Gastrocnemius medialis (tissue), 4 donors: ENCODE measurements at regions not wholly inside any gene's neighbourhood (a gene's known extent, or its start where the extent isn't known, plus 50 kb on each side); places are given as distances from the start of the nearest gene placed in this dataset.

Source experiments
- POLR2A ChIP-seq, 2 donors: fragments of 450-650 bp; IDR thresholded peaks; one replicate each; pipeline ENCODE4 v1.6.1; 2017; ENCODE audit warnings: antibody characterized with exemption in 2 of 2, mild to moderate bottlenecking in 2 of 2, moderate library complexity in 2 of 2
- TF ChIP-seq, protein P1 (sequence below), 5 experiments: fragments of 450-650 bp in 3 of 5; fragments of 200-600 bp in 2 of 5; sonication (generic) in 2 of 5; IDR thresholded peaks in 4 of 5; conservative IDR thresholded peaks in 1 of 5; 1 replicate in 4 of 5; 2 replicates in 1 of 5; pipeline ENCODE4 v1.5.1; 2016 to 2019; ENCODE audit warnings: antibody characterized with exemption in 5 of 5, mild to moderate bottlenecking in 3 of 5, moderate library complexity in 3 of 5

GRCh38 chr12:97404093-97404492, 58.5 kb upstream of the RMST start:
- TF ChIP-seq, protein P1, sequence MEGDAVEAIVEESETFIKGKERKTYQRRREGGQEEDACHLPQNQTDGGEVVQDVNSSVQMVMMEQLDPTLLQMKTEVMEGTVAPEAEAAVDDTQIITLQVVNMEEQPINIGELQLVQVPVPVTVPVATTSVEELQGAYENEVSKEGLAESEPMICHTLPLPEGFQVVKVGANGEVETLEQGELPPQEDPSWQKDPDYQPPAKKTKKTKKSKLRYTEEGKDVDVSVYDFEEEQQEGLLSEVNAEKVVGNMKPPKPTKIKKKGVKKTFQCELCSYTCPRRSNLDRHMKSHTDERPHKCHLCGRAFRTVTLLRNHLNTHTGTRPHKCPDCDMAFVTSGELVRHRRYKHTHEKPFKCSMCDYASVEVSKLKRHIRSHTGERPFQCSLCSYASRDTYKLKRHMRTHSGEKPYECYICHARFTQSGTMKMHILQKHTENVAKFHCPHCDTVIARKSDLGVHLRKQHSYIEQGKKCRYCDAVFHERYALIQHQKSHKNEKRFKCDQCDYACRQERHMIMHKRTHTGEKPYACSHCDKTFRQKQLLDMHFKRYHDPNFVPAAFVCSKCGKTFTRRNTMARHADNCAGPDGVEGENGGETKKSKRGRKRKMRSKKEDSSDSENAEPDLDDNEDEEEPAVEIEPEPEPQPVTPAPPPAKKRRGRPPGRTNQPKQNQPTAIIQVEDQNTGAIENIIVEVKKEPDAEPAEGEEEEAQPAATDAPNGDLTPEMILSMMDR (IDR thresholded peaks at IDR 0.05 in 4 of 5, conservative IDR thresholded peaks at IDR 0.05 in 1 of 5) = no peak
- no peak for TF ChIP-seq POLR2A (IDR thresholded peaks at IDR 0.05)
